ENCODE measurements at regions not wholly inside any gene's neighbourhood (a gene's known extent, or its start where the extent isn't known, plus 50 kb on each side); places are given as distances from the start of the nearest gene placed in this dataset.

- Histone ChIP-seq H2BK15ac (ENCODE audit: low read length) (0 out of 2 replicates have a peak overlapping the region, but pooled peaks have one; percentile 81), H2AFZ (ENCODE audit: low read length) (peak overlapping the region; percentile 98), H3K4me2 (ENCODE audit: insufficient read depth in 1 of 2, low read depth in 2 of 2, low read length in 2 of 2) (peak overlapping the region; percentile 92 to 100), H3K36me3 (ENCODE audit: control insufficient read depth in 2 of 4, insufficient read depth in 4 of 4, low read length in 3 of 4) (no peaks in the 10 kb centered on the region), H4K91ac (replicated peaks; ENCODE audit: insufficient read length, low read length) (no peak overlapping the region), H3K9ac (replicated peaks in 1 of 4; ENCODE audit: extremely low read depth in 1 of 4, low read depth in 3 of 4, low read length in 3 of 4) (peak overlapping the region in 1 of 4 experiments; percentile 40; a peak in 1 of 7 replicates), H2BK12ac (ENCODE audit: low read depth, low read length) (peak overlapping the region; percentile 96; the same call in 1 of the 2 replicates), H2AK5ac (ENCODE audit: low read depth, low read length) (no peak overlapping the region), H3K23me2 (ENCODE audit: low read depth, low read length) (peaks cover 8% of the 10 kb centered on the region), H3K4me1 (replicated peaks in 1 of 4; ENCODE audit: control insufficient read depth in 3 of 4, insufficient read depth in 4 of 4, low read length in 3 of 4) (peaks cover 0 to 5% (median 1%) of the 10 kb centered on the region in 4 experiments; a peak in 3 of 7 replicates), H3K23ac (ENCODE audit: insufficient read length) (no peak overlapping the region), H3K14ac (ENCODE audit: insufficient read length) (no peak overlapping the region), H3K79me1 (ENCODE audit: low read depth, low read length) (no peaks in the 10 kb centered on the region), H4K8ac (ENCODE audit: extremely low read depth, insufficient read depth, low read length) (no peak overlapping the region), H3K4ac (replicated peaks; ENCODE audit: insufficient read length, low read depth, low read length) (no peak overlapping the region), H3K27me3 (replicated peaks in 1 of 4; ENCODE audit: control insufficient read depth in 3 of 4, extremely low read depth in 1 of 4, insufficient read depth in 3 of 4, low read length in 3 of 4) (peaks cover 7 to 33% (median 25%) of the 10 kb centered on the region in 4 experiments), H3K9me3 (ENCODE audit: insufficient read depth in 2 of 2, low read depth in 1 of 2, low read length in 1 of 2) (no peaks in the 10 kb centered on the region), H3K4me3 (ENCODE audit: extremely low read depth in 1 of 4, insufficient read depth in 2 of 4, low read depth in 3 of 4, low read length in 4 of 4) (peak overlapping the region; percentile 47 to 65 (median 59)), H3K56ac (replicated peaks; ENCODE audit: insufficient read length, low read depth, low read length) (no peak overlapping the region), H4K20me1 (replicated peaks in 1 of 2; ENCODE audit: control insufficient read depth in 1 of 2, insufficient read depth in 2 of 2, low read length in 2 of 2) (no peaks in the 10 kb centered on the region), H3K79me2 (ENCODE audit: control insufficient read depth in 1 of 2, insufficient read depth in 2 of 2, low read length in 2 of 2) (no peaks in the 10 kb centered on the region), H2BK120ac (replicated peaks; ENCODE audit: low read depth, low read length) (no peak overlapping the region), H3K27ac (ENCODE audit: low read depth, low read length) (no peak overlapping the region), H2BK20ac (ENCODE audit: low read length) (no peak overlapping the region), H3K18ac (ENCODE audit: extremely low read depth, low read length) (peak overlapping the region; percentile 48; the same call in 1 of the 2 replicates), H4K5ac (ENCODE audit: insufficient read length, low read depth, low read length) (no peak overlapping the region), H2BK5ac (ENCODE audit: low read depth, low read length) (no peak overlapping the region; the same call in 1 of the 2 replicates)
- ChIA-PET CTCF (ENCODE audit: partially characterized antibody) (interaction anchor here (1.1 to 1.5 kb wide), 4 partner anchors 9 to 1274 kb away, joined by 3 to 7 read pairs (median 3); no protein-coding TSS in a partner anchor), POLR2A (ENCODE audit: partially characterized antibody) (no interaction called here)
- DNase-seq (ENCODE audit: low read depth in 1 of 2, low spot score in 2 of 2): peak in 1 of 2 experiments; percentile 85
- 8% methylated on average over 28 of the region's 55 CpGs; no CpG with 5 or more reads in 1 of the 2 experiments for WGBS, 2 experiments (ENCODE audit: extremely low coverage in 1 of 2, insufficient coverage in 1 of 2, insufficient read length in 1 of 2, insufficient replicate concordance in 2 of 2, low coverage in 1 of 2, low lambda C conversion rate in 2 of 2, missing lambda C conversion rate in 1 of 2)
- no peak for FAIRE-seq
- no peak for TF ChIP-seq POLR2A (IDR thresholded peaks at IDR 0.05; ENCODE audit: control extremely low read depth in 1 of 2, low read depth in 2 of 2, low read length in 2 of 2)
- TF ChIP-seq HDAC2 (IDR thresholded peaks at IDR 0.05; ENCODE audit: borderline replicate concordance in 1 of 2, low read depth in 2 of 2, low read length in 2 of 2): 0 out of 4 replicates have a peak, but pooled peaks of 1 of the 2 experiments have one; percentile 53
- no peak for TF ChIP-seq SIX5 (IDR thresholded peaks at IDR 0.05; ENCODE audit: low read depth, low read length)
- peak; percentile 60 for TF ChIP-seq EZH2 (IDR thresholded peaks at IDR 0.05; ENCODE audit: low read depth, low read length, severe bottlenecking)
- peak; percentile 6; the same call in 1 of the 2 replicates for TF ChIP-seq CREB1 (IDR thresholded peaks at IDR 0.05)
- peak; percentile 36; the same call in 1 of the 2 replicates for TF ChIP-seq TAF1 (IDR thresholded peaks at IDR 0.05; ENCODE audit: low read depth, low read length)
- no peak for TF ChIP-seq SRF (IDR thresholded peaks at IDR 0.05; ENCODE audit: low read depth, low read length)
- no peak for TF ChIP-seq BCL11A (IDR thresholded peaks at IDR 0.05; ENCODE audit: low read depth in 2 of 2, low read length in 2 of 2)
- no peak for TF ChIP-seq HDAC6 (IDR thresholded peaks at IDR 0.05; ENCODE audit: low read depth, low read length)
- peak; percentile 64 for TF ChIP-seq SUZ12 (IDR thresholded peaks at IDR 0.05; ENCODE audit: low read length)
- peak in 1 of 2 experiments; percentile 58; a peak in 1 of 4 replicates for TF ChIP-seq SIN3A (conservative IDR thresholded peaks at IDR 0.05 in 1 of 2, IDR thresholded peaks at IDR 0.05 in 1 of 2; ENCODE audit: low read depth in 1 of 2, low read length in 2 of 2)
These were observed 60.6 kb upstream of the MSMB start for GRCh38 chr10:46106410-46107255.
